ENCODE measurements at regions not wholly inside any gene's neighbourhood (a gene's known extent, or its start where the extent isn't known, plus 50 kb on each side); places are given as distances from the start of the nearest gene placed in this dataset.

DNA sequence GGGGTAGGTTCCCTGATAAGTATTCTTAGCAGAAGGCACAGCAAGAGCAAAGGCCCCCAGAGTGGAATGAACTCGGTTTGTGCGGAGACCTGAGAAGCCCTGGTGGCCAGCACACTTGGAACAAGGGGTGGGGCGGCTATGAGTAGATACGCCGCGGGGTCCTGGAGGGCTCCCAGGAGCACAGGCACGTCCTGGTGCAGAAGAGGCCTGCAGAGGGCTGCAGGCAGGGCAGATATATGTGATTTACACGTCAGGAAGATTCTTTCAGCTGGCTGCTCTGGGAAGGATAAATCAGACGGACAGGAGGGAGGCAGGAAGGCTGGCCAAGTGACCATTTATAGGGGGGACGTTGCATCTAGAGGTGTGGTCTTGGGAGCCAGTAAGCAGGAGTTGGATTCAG, 70.2 kb upstream of the ATG10 start:
- Histone ChIP-seq H3K27me3 (ENCODE audit: insufficient read depth, poor library complexity, severe bottlenecking) (no peaks in the 10 kb centered on the region), H3K4me3 (replicated peaks; ENCODE audit: insufficient read depth, low read length) (no peak overlapping the region), H3K27ac (replicated peaks) (no peak overlapping the region)
- TF ChIP-seq, protein P1, sequence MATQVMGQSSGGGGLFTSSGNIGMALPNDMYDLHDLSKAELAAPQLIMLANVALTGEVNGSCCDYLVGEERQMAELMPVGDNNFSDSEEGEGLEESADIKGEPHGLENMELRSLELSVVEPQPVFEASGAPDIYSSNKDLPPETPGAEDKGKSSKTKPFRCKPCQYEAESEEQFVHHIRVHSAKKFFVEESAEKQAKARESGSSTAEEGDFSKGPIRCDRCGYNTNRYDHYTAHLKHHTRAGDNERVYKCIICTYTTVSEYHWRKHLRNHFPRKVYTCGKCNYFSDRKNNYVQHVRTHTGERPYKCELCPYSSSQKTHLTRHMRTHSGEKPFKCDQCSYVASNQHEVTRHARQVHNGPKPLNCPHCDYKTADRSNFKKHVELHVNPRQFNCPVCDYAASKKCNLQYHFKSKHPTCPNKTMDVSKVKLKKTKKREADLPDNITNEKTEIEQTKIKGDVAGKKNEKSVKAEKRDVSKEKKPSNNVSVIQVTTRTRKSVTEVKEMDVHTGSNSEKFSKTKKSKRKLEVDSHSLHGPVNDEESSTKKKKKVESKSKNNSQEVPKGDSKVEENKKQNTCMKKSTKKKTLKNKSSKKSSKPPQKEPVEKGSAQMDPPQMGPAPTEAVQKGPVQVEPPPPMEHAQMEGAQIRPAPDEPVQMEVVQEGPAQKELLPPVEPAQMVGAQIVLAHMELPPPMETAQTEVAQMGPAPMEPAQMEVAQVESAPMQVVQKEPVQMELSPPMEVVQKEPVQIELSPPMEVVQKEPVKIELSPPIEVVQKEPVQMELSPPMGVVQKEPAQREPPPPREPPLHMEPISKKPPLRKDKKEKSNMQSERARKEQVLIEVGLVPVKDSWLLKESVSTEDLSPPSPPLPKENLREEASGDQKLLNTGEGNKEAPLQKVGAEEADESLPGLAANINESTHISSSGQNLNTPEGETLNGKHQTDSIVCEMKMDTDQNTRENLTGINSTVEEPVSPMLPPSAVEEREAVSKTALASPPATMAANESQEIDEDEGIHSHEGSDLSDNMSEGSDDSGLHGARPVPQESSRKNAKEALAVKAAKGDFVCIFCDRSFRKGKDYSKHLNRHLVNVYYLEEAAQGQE (IDR thresholded peaks at IDR 0.05; ENCODE audit: insufficient replicate concordance, low read depth), result no peak
- TF ChIP-seq CTCF (IDR thresholded peaks at IDR 0.05; ENCODE audit: insufficient read depth, low read length), result no peak
- no peak for TF ChIP-seq GABPA (IDR thresholded peaks at IDR 0.05; ENCODE audit: low read depth)
- TF ChIP-seq POLR2AphosphoS5 (IDR thresholded peaks at IDR 0.05; ENCODE audit: low read depth), result no peak
- TF ChIP-seq SPI1 (IDR thresholded peaks at IDR 0.05; ENCODE audit: borderline replicate concordance, low read depth), result no peak
- DNase-seq (ENCODE audit: low read depth in 1 of 2, low spot score in 1 of 2), result no peak

DNA sequence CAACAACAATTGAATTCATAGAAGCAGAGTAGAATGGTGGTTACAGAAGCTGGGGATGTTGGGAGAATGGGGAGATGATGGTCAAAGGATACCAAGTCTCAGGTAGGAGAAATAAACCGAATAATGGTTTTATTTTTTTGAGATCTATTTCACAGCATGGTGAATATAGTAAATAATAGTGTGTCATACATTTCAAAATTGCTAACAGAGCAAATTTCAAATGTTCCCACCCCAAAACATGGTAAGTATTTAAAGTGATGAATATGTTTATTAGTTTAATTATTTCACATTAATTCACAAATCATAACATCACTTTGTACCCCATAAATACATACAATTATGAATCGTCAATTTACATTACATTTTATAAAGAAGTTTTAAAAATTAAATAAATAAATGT, 72.7 kb upstream of the ATG10 start:
- no peak for DNase-seq (ENCODE audit: low read depth in 1 of 2, low spot score in 1 of 2)
- peak overlapping the region; percentile 80 for H3K27ac ChIP-seq (replicated peaks)
- H3K27me3 ChIP-seq (ENCODE audit: insufficient read depth, poor library complexity, severe bottlenecking), result no peaks in the 10 kb centered on the region
- no peak for TF ChIP-seq POLR2AphosphoS5 (IDR thresholded peaks at IDR 0.05; ENCODE audit: low read depth)
- TF ChIP-seq SPI1 (IDR thresholded peaks at IDR 0.05; ENCODE audit: borderline replicate concordance, low read depth), result no peak
- TF ChIP-seq GABPA (IDR thresholded peaks at IDR 0.05; ENCODE audit: low read depth), result no peak
- no peak for TF ChIP-seq CTCF (IDR thresholded peaks at IDR 0.05; ENCODE audit: insufficient read depth, low read length)
- TF ChIP-seq, protein P1 (IDR thresholded peaks at IDR 0.05; ENCODE audit: insufficient replicate concordance, low read depth), result no peak
- no peak overlapping the region for H3K4me3 ChIP-seq (replicated peaks; ENCODE audit: insufficient read depth, low read length)

DNA sequence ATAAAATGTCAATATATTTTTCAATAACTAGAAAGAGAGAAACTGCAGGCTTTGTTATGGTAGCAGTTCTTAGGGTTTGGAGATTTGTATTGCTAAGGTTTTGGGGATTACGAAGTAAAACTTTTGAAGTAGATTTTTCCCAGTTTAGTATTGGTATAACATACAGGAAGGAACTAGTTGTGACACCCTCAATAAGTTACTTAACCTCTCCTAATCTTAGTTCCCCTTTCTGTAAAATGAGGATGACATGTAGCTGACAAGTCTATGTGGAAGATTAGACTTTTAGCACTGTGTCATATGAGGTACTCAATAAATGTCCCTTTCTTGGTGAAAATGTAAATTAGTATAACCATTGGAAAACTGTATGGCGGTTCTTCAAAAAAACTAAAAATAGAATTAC, 73.4 kb upstream of the ATG10 start:
- H3K4me3 ChIP-seq (replicated peaks; ENCODE audit: insufficient read depth, low read length), result no peak overlapping the region
- H3K27me3 ChIP-seq (ENCODE audit: insufficient read depth, poor library complexity, severe bottlenecking), result no peaks in the 10 kb centered on the region
- peak overlapping the region; percentile 80 for H3K27ac ChIP-seq (replicated peaks)
- TF ChIP-seq, protein P1 (IDR thresholded peaks at IDR 0.05; ENCODE audit: insufficient replicate concordance, low read depth), result no peak
- no peak; the same call in 1 of the 2 replicates for TF ChIP-seq SPI1 (IDR thresholded peaks at IDR 0.05; ENCODE audit: borderline replicate concordance, low read depth)
- no peak for TF ChIP-seq CTCF (IDR thresholded peaks at IDR 0.05; ENCODE audit: insufficient read depth, low read length)
- no peak for TF ChIP-seq POLR2AphosphoS5 (IDR thresholded peaks at IDR 0.05; ENCODE audit: low read depth)
- no peak for TF ChIP-seq GABPA (IDR thresholded peaks at IDR 0.05; ENCODE audit: low read depth)
- DNase-seq (ENCODE audit: low read depth in 1 of 2, low spot score in 1 of 2), result peak; percentile 21 to 49
